ENCODE measurements at regions not wholly inside any gene's neighbourhood (a gene's known extent, or its start where the extent isn't known, plus 50 kb on each side); places are given as distances from the start of the nearest gene placed in this dataset.

DNA sequence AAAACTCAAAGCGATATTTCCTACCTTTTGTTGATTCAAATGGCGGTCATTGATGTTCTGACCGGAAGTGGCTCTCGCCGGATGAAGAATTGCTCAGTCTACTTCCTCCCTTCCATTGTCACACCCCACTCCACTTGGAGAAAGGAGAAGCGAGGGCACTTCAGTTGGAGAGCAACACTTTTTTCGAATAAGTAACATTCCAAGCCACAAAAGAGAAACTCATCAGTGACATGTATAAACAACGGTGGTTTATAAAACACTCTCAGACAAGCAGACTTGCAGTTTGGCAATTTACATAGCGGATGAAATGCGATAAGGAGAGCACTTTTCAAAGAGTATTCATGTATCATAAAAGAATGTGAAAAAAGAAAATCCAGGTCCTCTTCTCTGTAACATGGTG, 919.1 kb downstream of the MCTP2 start:
- no peaks in the 10 kb centered on the region for H3K4me1 Mint-ChIP-seq
- no peak overlapping the region for H3K27ac Mint-ChIP-seq
- no peaks in the 10 kb centered on the region for H3K79me2 ChIP-seq (replicated peaks; ENCODE audit: insufficient read depth)
- H3K27ac ChIP-seq (ENCODE audit: low read depth), result no peak overlapping the region
- no peaks in the 10 kb centered on the region for H3F3A ChIP-seq (replicated peaks; ENCODE audit: low read depth)
- peaks cover 7% of the 10 kb centered on the region; the same call in 2 of the 3 replicates for H3K36me3 Mint-ChIP-seq (ENCODE audit: low read depth)
- DNase-seq (ENCODE audit: low spot score), result no peak
- no peaks in the 10 kb centered on the region for H3K27me3 Mint-ChIP-seq (ENCODE audit: insufficient read depth, low read depth, poor library complexity)
- no peak overlapping the region; the same call in 1 of the 2 replicates for H2AFZ ChIP-seq
- H4K20me1 ChIP-seq (replicated peaks; ENCODE audit: insufficient read depth), result no peaks in the 10 kb centered on the region
- no peak overlapping the region for H3K4me2 ChIP-seq
- TF ChIP-seq CREB1 (CRISPR knock-in tag; IDR thresholded peaks at IDR 0.05; ENCODE audit: low read depth), result no peak
- TF ChIP-seq NANOG (IDR thresholded peaks at IDR 0.05; ENCODE audit: borderline replicate concordance), result no peak
- TF ChIP-seq EZH2phosphoT487 (IDR thresholded peaks at IDR 0.05; ENCODE audit: unreplicated experiment), result no peak
- TF ChIP-seq STAT1 (IDR thresholded peaks at IDR 0.05; ENCODE audit: unreplicated experiment), result no peak
- TF ChIP-seq POLR2AphosphoS5 (IDR thresholded peaks at IDR 0.05; ENCODE audit: low read depth), result no peak
- no peak for TF ChIP-seq ZNF331 (CRISPR knock-in tag; IDR thresholded peaks at IDR 0.05; ENCODE audit: low read depth)
- TF ChIP-seq, protein P1, sequence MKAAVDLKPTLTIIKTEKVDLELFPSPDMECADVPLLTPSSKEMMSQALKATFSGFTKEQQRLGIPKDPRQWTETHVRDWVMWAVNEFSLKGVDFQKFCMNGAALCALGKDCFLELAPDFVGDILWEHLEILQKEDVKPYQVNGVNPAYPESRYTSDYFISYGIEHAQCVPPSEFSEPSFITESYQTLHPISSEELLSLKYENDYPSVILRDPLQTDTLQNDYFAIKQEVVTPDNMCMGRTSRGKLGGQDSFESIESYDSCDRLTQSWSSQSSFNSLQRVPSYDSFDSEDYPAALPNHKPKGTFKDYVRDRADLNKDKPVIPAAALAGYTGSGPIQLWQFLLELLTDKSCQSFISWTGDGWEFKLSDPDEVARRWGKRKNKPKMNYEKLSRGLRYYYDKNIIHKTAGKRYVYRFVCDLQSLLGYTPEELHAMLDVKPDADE (IDR thresholded peaks at IDR 0.05), result no peak
- TF ChIP-seq, protein P2, sequence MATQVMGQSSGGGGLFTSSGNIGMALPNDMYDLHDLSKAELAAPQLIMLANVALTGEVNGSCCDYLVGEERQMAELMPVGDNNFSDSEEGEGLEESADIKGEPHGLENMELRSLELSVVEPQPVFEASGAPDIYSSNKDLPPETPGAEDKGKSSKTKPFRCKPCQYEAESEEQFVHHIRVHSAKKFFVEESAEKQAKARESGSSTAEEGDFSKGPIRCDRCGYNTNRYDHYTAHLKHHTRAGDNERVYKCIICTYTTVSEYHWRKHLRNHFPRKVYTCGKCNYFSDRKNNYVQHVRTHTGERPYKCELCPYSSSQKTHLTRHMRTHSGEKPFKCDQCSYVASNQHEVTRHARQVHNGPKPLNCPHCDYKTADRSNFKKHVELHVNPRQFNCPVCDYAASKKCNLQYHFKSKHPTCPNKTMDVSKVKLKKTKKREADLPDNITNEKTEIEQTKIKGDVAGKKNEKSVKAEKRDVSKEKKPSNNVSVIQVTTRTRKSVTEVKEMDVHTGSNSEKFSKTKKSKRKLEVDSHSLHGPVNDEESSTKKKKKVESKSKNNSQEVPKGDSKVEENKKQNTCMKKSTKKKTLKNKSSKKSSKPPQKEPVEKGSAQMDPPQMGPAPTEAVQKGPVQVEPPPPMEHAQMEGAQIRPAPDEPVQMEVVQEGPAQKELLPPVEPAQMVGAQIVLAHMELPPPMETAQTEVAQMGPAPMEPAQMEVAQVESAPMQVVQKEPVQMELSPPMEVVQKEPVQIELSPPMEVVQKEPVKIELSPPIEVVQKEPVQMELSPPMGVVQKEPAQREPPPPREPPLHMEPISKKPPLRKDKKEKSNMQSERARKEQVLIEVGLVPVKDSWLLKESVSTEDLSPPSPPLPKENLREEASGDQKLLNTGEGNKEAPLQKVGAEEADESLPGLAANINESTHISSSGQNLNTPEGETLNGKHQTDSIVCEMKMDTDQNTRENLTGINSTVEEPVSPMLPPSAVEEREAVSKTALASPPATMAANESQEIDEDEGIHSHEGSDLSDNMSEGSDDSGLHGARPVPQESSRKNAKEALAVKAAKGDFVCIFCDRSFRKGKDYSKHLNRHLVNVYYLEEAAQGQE (IDR thresholded peaks at IDR 0.05; ENCODE audit: unreplicated experiment), result no peak
- TF ChIP-seq EZH2 (IDR thresholded peaks at IDR 0.05; ENCODE audit: low read depth, unreplicated experiment), result no peak
- TF ChIP-seq JUNB (IDR thresholded peaks at IDR 0.05; ENCODE audit: unreplicated experiment), result no peak
- TF ChIP-seq, protein P3, sequence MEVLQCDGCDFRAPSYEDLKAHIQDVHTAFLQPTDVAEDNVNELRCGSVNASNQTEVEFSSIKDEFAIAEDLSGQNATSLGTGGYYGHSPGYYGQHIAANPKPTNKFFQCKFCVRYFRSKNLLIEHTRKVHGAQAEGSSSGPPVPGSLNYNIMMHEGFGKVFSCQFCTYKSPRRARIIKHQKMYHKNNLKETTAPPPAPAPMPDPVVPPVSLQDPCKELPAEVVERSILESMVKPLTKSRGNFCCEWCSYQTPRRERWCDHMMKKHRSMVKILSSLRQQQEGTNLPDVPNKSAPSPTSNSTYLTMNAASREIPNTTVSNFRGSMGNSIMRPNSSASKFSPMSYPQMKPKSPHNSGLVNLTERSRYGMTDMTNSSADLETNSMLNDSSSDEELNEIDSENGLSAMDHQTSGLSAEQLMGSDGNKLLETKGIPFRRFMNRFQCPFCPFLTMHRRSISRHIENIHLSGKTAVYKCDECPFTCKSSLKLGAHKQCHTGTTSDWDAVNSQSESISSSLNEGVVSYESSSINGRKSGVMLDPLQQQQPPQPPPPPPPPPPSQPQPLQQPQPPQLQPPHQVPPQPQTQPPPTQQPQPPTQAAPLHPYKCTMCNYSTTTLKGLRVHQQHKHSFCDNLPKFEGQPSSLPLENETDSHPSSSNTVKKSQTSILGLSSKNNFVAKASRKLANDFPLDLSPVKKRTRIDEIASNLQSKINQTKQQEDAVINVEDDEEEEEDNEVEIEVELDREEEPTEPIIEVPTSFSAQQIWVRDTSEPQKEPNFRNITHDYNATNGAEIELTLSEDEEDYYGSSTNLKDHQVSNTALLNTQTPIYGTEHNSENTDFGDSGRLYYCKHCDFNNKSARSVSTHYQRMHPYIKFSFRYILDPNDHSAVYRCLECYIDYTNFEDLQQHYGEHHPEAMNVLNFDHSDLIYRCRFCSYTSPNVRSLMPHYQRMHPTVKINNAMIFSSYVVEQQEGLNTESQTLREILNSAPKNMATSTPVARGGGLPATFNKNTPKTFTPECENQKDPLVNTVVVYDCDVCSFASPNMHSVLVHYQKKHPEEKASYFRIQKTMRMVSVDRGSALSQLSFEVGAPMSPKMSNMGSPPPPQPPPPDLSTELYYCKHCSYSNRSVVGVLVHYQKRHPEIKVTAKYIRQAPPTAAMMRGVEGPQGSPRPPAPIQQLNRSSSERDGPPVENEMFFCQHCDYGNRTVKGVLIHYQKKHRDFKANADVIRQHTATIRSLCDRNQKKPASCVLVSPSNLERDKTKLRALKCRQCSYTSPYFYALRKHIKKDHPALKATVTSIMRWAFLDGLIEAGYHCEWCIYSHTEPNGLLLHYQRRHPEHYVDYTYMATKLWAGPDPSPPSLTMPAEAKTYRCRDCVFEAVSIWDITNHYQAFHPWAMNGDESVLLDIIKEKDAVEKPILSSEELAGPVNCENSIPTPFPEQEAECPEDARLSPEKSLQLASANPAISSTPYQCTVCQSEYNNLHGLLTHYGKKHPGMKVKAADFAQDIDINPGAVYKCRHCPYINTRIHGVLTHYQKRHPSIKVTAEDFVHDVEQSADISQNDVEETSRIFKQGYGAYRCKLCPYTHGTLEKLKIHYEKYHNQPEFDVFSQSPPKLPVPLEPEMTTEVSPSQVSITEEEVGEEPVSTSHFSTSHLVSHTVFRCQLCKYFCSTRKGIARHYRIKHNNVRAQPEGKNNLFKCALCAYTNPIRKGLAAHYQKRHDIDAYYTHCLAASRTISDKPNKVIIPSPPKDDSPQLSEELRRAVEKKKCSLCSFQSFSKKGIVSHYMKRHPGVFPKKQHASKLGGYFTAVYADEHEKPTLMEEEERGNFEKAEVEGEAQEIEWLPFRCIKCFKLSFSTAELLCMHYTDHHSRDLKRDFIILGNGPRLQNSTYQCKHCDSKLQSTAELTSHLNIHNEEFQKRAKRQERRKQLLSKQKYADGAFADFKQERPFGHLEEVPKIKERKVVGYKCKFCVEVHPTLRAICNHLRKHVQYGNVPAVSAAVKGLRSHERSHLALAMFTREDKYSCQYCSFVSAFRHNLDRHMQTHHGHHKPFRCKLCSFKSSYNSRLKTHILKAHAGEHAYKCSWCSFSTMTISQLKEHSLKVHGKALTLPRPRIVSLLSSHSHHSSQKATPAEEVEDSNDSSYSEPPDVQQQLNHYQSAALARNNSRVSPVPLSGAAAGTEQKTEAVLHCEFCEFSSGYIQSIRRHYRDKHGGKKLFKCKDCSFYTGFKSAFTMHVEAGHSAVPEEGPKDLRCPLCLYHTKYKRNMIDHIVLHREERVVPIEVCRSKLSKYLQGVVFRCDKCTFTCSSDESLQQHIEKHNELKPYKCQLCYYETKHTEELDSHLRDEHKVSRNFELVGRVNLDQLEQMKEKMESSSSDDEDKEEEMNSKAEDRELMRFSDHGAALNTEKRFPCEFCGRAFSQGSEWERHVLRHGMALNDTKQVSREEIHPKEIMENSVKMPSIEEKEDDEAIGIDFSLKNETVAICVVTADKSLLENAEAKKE (CRISPR knock-in tag; IDR thresholded peaks at IDR 0.05), result no peak
- TF ChIP-seq ZNF114 (CRISPR knock-in tag; IDR thresholded peaks at IDR 0.05), result no peak
- TF ChIP-seq CTCF (conservative IDR thresholded peaks at IDR 0.05; ENCODE audit: low read depth in 2 of 2), result no peak
- no peaks in the 10 kb centered on the region for H3K4me1 ChIP-seq (ENCODE audit: insufficient read depth)
- no peak overlapping the region for H3K4me3 Mint-ChIP-seq
- H3K9me3 Mint-ChIP-seq, result peaks cover 18% of the 10 kb centered on the region
- no peaks in the 10 kb centered on the region for H3K27me3 ChIP-seq (ENCODE audit: insufficient read depth)
- 0 out of 2 replicates have a peak, but pooled peaks cover 2% of the 10 kb centered on the region for H3K9me2 ChIP-seq (ENCODE audit: insufficient read depth)
- no peak overlapping the region for H3K4me3 ChIP-seq
- no peak for ATAC-seq
- no peaks in the 10 kb centered on the region for H3K36me3 ChIP-seq (ENCODE audit: insufficient read depth)
